ENCODE measurements at regions not wholly inside any gene's neighbourhood (a gene's known extent, or its start where the extent isn't known, plus 50 kb on each side); places are given as distances from the start of the nearest gene placed in this dataset.

- DNase-seq (ENCODE audit: low read depth in 2 of 3, low spot score in 1 of 3), result no peak
Measured at GRCh38 chr5:8317335-8317734, 448.4 kb downstream of the MTRR start.

GRCh38 chr5:8320244-8320643 lies 451.3 kb downstream of the MTRR start:
- no peak for DNase-seq (ENCODE audit: low read depth in 2 of 3, low spot score in 1 of 3)

- no peak for DNase-seq (ENCODE audit: low read depth in 2 of 3, low spot score in 1 of 3)
Measured at GRCh38 chr5:8321272-8321671, 452.3 kb downstream of the MTRR start.

GRCh38 chr5:8322484-8322883 lies 453.5 kb downstream of the MTRR start:
- no peak for DNase-seq (ENCODE audit: low read depth in 2 of 3, low spot score in 1 of 3)

- DNase-seq (ENCODE audit: low read depth in 2 of 3, low spot score in 1 of 3), result no peak
Measured at GRCh38 chr5:8327016-8327415, 458.1 kb downstream of the MTRR start.

- DNase-seq (ENCODE audit: low read depth in 2 of 3, low spot score in 1 of 3), result no peak
Measured at GRCh38 chr5:8329773-8330172, 460.8 kb downstream of the MTRR start.

- DNase-seq (ENCODE audit: low read depth in 2 of 3, low spot score in 1 of 3), result no peak
Measured at GRCh38 chr5:8332666-8333445, 463.9 kb downstream of the MTRR start.

- no peak for DNase-seq (ENCODE audit: low read depth in 2 of 3, low spot score in 1 of 3)
Measured at GRCh38 chr5:8333485-8333884, 464.5 kb downstream of the MTRR start.

- DNase-seq (ENCODE audit: low read depth in 2 of 3, low spot score in 1 of 3), result no peak
Measured at GRCh38 chr5:8333977-8334376, 465.0 kb downstream of the MTRR start.

- no peak for DNase-seq (ENCODE audit: low read depth in 2 of 3, low spot score in 1 of 3)
Measured at GRCh38 chr5:8340261-8340660, 471.3 kb downstream of the MTRR start.

- DNase-seq (ENCODE audit: low read depth in 2 of 3, low spot score in 1 of 3), result no peak
Measured at GRCh38 chr5:8340739-8341344, 471.9 kb downstream of the MTRR start.

GRCh38 chr5:8341406-8341805 lies 472.5 kb downstream of the MTRR start:
- DNase-seq (ENCODE audit: low read depth in 2 of 3, low spot score in 1 of 3), result no peak

- no peak for DNase-seq (ENCODE audit: low read depth in 2 of 3, low spot score in 1 of 3)
Measured at GRCh38 chr5:8347984-8348383, 479.0 kb downstream of the MTRR start.

- no peak for DNase-seq (ENCODE audit: low read depth in 2 of 3, low spot score in 1 of 3)
Measured at GRCh38 chr5:8349855-8350254, 480.9 kb downstream of the MTRR start.

GRCh38 chr5:8350644-8351339 lies 481.8 kb downstream of the MTRR start:
- no peak for DNase-seq (ENCODE audit: low read depth in 2 of 3, low spot score in 1 of 3)

- DNase-seq (ENCODE audit: low read depth in 2 of 3, low spot score in 1 of 3), result no peak
Measured at GRCh38 chr5:8355981-8356380, 487.0 kb downstream of the MTRR start.

GRCh38 chr5:8360012-8360411 lies 491.1 kb downstream of the MTRR start:
- no peak for DNase-seq (ENCODE audit: low read depth in 2 of 3, low spot score in 1 of 3)

GRCh38 chr5:8362495-8362894 lies 493.5 kb downstream of the MTRR start:
- no peak for DNase-seq (ENCODE audit: low read depth in 2 of 3, low spot score in 1 of 3)

- no peak for DNase-seq (ENCODE audit: low read depth in 2 of 3, low spot score in 1 of 3)
Measured at GRCh38 chr5:8363138-8363537, 494.2 kb downstream of the MTRR start.

- DNase-seq (ENCODE audit: low read depth in 2 of 3, low spot score in 1 of 3), result no peak
Measured at GRCh38 chr5:8366266-8366665, 497.3 kb downstream of the MTRR start.

- no peak for DNase-seq (ENCODE audit: low read depth in 2 of 3, low spot score in 1 of 3)
Measured at GRCh38 chr5:8376478-8376877, 507.5 kb downstream of the MTRR start.

GRCh38 chr5:8381972-8382371 lies 513.0 kb downstream of the MTRR start:
- DNase-seq (ENCODE audit: low read depth in 2 of 3, low spot score in 1 of 3), result no peak
